AG04449 (cell line): ENCODE measurements at regions not wholly inside any gene's neighbourhood (a gene's known extent, or its start where the extent isn't known, plus 50 kb on each side); places are given as distances from the start of the nearest gene placed in this dataset.
A peak's percentile ranks its signal among the peaks of the same experiment; 100 is the strongest.

Source experiments
- CTCF ChIA-PET: fragments of 350-600 bp; formaldehyde crosslinking; extraction: SDS; loops from one replicate; lab custom pipeline; 2021; ENCODE audit warnings: antibody characterized with exemption; lab: Yijun Ruan, JAX
- POLR2A ChIA-PET: fragments of 400-600, 350-600 bp; formaldehyde crosslinking; extraction: SDS; loops from one replicate; lab custom pipeline; 2020; ENCODE audit warnings: antibody characterized with exemption, inconsistent platforms; lab: Yijun Ruan, JAX
- DNase-seq: peaks from one replicate; pipeline ENCODE4 v3.0.0-alpha.2; 2010; ENCODE audit warnings: low read depth, low spot score
- H3K4me3 ChIP-seq: 2 replicates; pipeline ENCODE4 v1.5.1; 2011; ENCODE audit warnings: low read depth, mild to moderate bottlenecking, control low read depth, low read length
- TF ChIP-seq, protein P1 (sequence below): IDR thresholded peaks from one replicate; pipeline ENCODE4 v1.5.1; 2011; ENCODE audit warnings: mild to moderate bottlenecking, moderate library complexity, low read length, control low read depth, inconsistent platforms; ENCODE audit not compliant: insufficient read depth; ENCODE audit errors: missing control alignments

DNA sequence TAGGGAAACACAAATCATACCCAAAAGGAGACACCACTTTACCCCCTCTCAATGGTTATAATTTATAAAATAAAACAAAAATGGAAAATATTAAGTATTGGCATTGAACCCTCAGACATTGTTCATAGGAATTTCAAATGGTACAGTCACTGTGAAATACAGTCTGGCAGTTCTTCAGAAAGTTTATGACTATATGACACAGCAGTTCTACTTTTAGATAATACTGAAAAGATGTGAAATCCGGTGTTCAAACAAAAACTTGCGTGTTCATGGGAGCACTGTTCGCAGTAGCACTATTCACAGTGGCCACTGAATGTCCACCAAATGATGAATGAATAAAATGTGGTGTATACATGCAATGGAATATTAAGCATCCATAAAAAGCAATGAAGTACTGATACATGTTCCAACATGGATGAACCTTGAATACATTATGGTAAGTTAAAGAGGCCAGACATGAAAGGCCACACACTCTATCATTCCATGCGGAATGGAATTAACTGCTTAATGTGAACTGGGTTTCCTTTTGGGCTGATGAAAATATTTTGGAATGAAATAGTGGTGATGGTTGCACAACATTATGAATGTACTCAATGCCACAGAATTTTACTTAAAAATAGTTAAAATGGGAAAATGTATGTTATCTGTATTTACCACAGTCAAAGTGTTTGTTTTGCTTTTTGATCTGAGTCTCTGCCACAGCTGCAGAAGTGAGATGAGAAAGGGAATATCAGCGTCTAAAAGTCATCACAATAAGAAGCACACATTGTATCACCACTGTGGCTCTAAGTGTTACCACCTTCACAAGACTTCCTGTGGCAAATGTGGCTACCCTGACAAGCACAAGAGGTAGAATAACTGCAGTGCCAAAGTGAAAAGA, 864.6 kb downstream of the SUCLG1 start:
- H3K4me3 ChIP-seq: no peak overlapping the region
- DNase-seq: no peak
- ChIA-PET CTCF (interaction anchor here (1.6 kb wide), 1 partner anchor 11 kb away, joined by 3 read pairs; no protein-coding TSS in a partner anchor), POLR2A (interaction anchor here (1.6 kb wide), 1 partner anchor 10 kb away, joined by 5 read pairs; no protein-coding TSS in a partner anchor)
- TF ChIP-seq, protein P1, sequence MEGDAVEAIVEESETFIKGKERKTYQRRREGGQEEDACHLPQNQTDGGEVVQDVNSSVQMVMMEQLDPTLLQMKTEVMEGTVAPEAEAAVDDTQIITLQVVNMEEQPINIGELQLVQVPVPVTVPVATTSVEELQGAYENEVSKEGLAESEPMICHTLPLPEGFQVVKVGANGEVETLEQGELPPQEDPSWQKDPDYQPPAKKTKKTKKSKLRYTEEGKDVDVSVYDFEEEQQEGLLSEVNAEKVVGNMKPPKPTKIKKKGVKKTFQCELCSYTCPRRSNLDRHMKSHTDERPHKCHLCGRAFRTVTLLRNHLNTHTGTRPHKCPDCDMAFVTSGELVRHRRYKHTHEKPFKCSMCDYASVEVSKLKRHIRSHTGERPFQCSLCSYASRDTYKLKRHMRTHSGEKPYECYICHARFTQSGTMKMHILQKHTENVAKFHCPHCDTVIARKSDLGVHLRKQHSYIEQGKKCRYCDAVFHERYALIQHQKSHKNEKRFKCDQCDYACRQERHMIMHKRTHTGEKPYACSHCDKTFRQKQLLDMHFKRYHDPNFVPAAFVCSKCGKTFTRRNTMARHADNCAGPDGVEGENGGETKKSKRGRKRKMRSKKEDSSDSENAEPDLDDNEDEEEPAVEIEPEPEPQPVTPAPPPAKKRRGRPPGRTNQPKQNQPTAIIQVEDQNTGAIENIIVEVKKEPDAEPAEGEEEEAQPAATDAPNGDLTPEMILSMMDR: no peak

DNA sequence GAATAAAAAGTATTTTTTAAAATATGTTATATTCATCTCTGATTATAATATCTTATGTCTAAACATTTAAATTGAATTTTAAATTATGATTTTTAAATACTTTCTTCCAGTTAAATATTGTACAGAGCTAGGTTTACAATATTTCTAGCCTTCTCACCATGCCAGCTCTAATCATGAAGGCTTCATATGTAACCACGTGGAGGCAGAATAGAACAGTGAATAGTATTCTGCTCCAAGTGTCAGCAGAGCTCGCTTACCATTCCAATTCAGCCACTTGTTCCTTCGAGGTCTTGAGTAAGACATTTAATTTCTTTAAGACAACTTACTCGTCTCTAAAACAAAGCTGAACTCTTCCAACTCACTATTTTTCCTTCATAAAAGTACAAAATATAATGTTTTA, 871.8 kb downstream of the SUCLG1 start:
- ChIA-PET POLR2A (no interaction called here), CTCF (no interaction called here)
- DNase-seq: no peak
- no peak overlapping the region for H3K4me3 ChIP-seq
- TF ChIP-seq, protein P1: no peak

DNA sequence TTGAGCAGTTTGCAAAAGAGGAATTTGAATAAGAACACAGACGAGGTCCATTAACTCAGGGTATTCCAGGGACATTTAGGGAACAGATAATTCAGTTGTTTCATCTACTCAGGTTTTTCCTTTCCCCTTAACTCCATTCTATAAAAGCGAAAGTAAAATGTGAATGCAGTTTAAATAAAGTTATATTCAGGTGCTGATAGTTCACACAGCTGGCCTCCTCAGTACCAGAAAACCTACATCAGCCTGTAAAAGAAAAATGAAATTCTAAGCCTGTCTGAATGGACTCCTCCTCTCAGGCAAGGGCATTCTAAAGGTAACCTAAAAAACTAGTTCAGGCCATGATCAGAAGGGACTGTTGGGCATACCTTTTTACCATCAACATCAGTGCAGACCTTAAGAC, 873.8 kb downstream of the SUCLG1 start:
- no peak overlapping the region for H3K4me3 ChIP-seq

DNA sequence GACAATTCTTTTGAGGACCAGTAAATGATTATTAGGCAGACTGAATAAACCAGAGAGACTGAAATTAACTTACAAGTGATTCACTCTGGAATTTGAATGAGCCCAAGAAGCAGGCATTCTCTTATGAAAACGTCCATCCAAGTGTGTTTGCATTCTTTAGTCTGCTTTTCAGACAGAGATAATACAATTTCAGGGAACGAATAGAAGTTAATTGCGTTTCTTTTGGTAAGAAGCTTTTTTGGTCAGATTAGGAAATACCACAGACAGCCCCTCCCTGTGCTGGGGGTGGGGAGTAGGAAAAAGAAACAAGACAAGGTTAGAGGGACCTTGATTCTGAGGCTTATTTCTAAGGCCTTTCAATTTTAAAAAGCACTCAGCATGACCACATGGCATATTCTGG, 874.4 kb downstream of the SUCLG1 start:
- no peak overlapping the region for H3K4me3 ChIP-seq
- ChIA-PET CTCF (no interaction called here), POLR2A (interaction anchor here (1.4 kb wide), 1 partner anchor 11 kb away, joined by 5 read pairs; no protein-coding TSS in a partner anchor)
- DNase-seq: peak; percentile 75
- TF ChIP-seq, protein P1: no peak

More for the DNA sequence above, 873.8 kb downstream of the SUCLG1 start:
- ChIA-PET POLR2A (interaction anchor here (1.4 kb wide), 1 partner anchor 10 kb away, joined by 5 read pairs; no protein-coding TSS in a partner anchor), CTCF (no interaction called here)
- no peak for DNase-seq
- TF ChIP-seq, protein P1: no peak

DNA sequence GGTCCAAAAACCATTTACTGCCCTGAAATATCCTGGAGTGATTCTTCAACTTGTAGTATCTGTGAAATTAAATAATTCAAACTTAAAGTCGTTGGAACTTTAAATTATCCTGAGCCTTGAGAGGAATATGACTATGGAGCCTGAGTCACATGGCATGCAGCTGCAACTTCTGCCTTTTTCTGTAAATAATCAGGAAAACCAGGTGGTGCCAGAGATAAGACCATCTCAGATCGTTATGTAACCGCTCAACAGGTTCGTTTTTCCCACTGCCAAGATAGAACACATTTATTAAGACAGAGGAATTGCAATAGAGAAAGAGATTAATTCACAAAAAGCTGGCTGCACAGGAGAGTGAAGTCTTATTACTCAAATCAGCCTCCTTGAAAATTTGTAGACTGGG, 876.5 kb downstream of the SUCLG1 start:
- no peak overlapping the region for H3K4me3 ChIP-seq
- CTCF ChIA-PET: no interaction called here
- POLR2A ChIA-PET: no interaction called here
- DNase-seq: no peak
- TF ChIP-seq, protein P1: no peak

DNA sequence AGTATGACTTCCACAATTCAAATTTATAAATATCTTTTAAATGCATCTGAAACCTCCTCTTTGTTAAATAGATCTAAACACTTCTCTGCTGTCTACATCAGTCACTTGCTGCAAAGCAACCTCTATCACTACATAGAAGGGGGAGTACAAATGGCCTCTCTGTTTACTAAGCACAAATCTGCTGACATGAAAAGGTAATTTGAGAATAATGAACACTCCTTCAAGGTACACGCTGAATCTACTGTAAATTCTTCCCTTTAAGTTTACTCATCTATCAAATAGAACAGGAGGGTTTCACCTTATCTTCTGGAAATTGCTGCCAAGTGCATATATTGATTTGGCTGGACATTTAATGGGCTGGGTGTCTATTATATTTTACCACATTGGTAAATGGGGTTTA, 879.6 kb downstream of the SUCLG1 start:
- ChIA-PET CTCF (no interaction called here), POLR2A (no interaction called here)
- no peak overlapping the region for H3K4me3 ChIP-seq
- no peak for DNase-seq
- TF ChIP-seq, protein P1: no peak
